ENCODE measurements at regions not wholly inside any gene's neighbourhood (a gene's known extent, or its start where the extent isn't known, plus 50 kb on each side); places are given as distances from the start of the nearest gene placed in this dataset.

DNA sequence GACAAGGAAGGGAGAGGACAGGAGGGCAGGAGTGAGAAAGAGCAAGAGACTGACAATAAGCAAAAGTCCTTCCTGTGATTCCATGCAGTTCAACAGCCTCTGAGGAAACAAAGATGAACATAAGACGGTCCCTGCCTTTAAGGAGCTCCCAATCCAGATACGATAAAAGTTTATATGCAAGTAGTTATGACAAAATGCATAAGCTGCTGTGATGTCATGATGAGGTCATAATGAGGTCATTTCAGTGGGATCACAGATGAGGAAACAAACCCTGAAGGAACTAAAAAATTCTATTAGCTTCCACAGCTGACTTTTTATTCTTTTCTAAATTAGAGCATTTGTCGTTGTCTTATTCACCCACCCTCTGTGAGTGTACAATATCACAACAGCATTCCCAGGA, 458.5 kb upstream of the ACVR2A start:
- TF ChIP-seq, protein P1, sequence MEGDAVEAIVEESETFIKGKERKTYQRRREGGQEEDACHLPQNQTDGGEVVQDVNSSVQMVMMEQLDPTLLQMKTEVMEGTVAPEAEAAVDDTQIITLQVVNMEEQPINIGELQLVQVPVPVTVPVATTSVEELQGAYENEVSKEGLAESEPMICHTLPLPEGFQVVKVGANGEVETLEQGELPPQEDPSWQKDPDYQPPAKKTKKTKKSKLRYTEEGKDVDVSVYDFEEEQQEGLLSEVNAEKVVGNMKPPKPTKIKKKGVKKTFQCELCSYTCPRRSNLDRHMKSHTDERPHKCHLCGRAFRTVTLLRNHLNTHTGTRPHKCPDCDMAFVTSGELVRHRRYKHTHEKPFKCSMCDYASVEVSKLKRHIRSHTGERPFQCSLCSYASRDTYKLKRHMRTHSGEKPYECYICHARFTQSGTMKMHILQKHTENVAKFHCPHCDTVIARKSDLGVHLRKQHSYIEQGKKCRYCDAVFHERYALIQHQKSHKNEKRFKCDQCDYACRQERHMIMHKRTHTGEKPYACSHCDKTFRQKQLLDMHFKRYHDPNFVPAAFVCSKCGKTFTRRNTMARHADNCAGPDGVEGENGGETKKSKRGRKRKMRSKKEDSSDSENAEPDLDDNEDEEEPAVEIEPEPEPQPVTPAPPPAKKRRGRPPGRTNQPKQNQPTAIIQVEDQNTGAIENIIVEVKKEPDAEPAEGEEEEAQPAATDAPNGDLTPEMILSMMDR (conservative IDR thresholded peaks at IDR 0.05; ENCODE audit: low read depth, low read length), result no peak
- no peak for DNase-seq (ENCODE audit: low read depth)
- no peak overlapping the region for H3K4me3 ChIP-seq (ENCODE audit: low read depth, low read length)

DNA sequence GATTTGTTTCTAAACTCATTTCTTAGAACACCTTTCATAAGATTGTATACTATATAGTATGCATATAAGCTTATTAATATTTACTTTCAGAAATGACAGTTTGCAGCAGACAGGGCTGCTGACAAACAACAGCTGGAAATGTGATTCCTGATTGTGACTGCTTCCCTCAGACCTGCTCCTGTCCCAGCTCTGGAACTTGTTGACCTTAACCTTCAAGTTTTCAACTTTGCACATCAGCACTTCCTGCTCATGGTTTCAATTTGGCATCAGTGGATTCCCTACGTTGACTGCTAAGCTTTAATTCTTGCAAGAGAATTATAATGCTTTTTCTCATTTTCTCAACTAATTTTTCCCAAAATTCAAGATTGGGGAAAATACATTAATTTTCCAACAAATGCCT, 459.2 kb upstream of the ACVR2A start:
- H3K4me3 ChIP-seq (ENCODE audit: low read depth, low read length), result no peak overlapping the region
- TF ChIP-seq, protein P1 (conservative IDR thresholded peaks at IDR 0.05; ENCODE audit: low read depth, low read length), result no peak
- DNase-seq (ENCODE audit: low read depth), result no peak

GRCh38 chr2:147384659-147385058, 460.2 kb upstream of the ACVR2A start:
- no peak overlapping the region for H3K4me3 ChIP-seq (ENCODE audit: low read depth, low read length)
- TF ChIP-seq, protein P1 (conservative IDR thresholded peaks at IDR 0.05; ENCODE audit: low read depth, low read length), result no peak
- no peak for DNase-seq (ENCODE audit: low read depth)

DNA sequence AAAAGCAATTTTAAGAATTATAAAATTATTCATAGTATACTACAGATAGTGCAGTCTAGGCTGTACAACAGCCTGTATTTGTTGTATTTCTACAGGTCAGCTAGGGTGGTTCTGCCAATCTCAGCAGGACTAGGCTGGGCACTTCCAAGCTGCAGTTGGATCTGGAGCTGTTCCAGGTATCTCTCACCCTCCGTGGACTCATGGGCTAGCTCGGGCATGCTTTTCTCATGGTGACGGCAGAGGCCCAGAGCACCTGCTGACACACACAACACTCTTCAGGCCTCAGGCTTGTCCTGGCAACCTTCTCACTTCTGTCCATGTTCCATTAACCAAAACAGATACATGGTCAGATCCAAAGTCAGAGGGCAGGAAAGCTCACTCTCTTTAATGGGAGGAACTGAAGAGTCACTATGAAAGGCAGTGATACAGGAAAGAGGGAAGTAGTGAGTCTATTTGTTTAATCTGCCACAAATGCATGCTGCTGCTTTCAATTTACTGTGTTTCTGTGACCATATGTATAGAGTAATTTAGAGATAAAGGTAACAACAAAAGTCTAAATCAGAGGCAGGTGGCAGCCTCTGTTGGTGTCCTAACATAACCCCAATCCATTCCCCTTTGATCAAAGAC, 462.4 kb upstream of the ACVR2A start:
- DNase-seq (ENCODE audit: low read depth), result no peak
- TF ChIP-seq, protein P1 (conservative IDR thresholded peaks at IDR 0.05; ENCODE audit: low read depth, low read length), result no peak
- H3K4me3 ChIP-seq (ENCODE audit: low read depth, low read length), result no peak overlapping the region

DNA sequence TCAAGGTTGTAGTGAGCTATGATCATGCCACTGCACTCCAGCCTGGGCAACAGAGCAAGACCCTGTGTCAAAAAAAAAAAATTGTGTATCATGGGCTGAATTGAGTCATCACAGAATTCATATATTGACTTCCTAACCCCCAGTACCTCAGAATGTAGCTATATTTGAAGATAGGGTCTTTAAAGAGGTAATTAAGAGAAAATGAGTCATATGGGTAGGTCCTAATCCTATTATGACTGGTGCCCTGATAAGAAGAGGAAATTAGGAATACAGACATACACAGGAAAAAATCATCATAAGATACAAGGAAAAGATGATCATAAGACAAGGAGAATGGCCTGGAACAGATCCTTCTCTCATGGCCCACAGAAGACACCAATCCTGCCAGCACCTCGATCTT, 466.4 kb upstream of the ACVR2A start:
- H3K4me3 ChIP-seq (ENCODE audit: low read depth, low read length), result no peak overlapping the region
- TF ChIP-seq, protein P1 (conservative IDR thresholded peaks at IDR 0.05; ENCODE audit: low read depth, low read length), result no peak
- no peak for DNase-seq (ENCODE audit: low read depth)

- TF ChIP-seq, protein P1 (conservative IDR thresholded peaks at IDR 0.05; ENCODE audit: low read depth, low read length), result no peak
- no peak for DNase-seq (ENCODE audit: low read depth)
- H3K4me3 ChIP-seq (ENCODE audit: low read depth, low read length), result no peak overlapping the region
These were observed 469.8 kb upstream of the ACVR2A start for GRCh38 chr2:147375073-147375472.

- no peak for DNase-seq (ENCODE audit: low read depth)
- no peak overlapping the region for H3K4me3 ChIP-seq (ENCODE audit: low read depth, low read length)
- TF ChIP-seq, protein P1 (conservative IDR thresholded peaks at IDR 0.05; ENCODE audit: low read depth, low read length), result no peak
These were observed 470.4 kb upstream of the ACVR2A start for GRCh38 chr2:147374423-147374811.
